T-helper 2 cell treated with Interferon-gamma antibody and Interleukin-4, amounts not matched to agents 5 μg/mL and 100 μg/mL, for 36 hours (primary cell): ENCODE measurements at regions not wholly inside any gene's neighbourhood (a gene's known extent, or its start where the extent isn't known, plus 50 kb on each side); places are given as distances from the start of the nearest gene placed in this dataset.

ENCODE experiments used
- DNase-seq: peaks from one replicate; pipeline ENCODE4 v3.0.0; 2021; ENCODE audit warnings: low spot score
- H3K27ac Mint-ChIP-seq: one replicate; pipeline ENCODE4 v1.8.0; 2021; ENCODE audit warnings: mild to moderate bottlenecking, mixed read lengths
- H3K27me3 Mint-ChIP-seq: one replicate; pipeline ENCODE4 v1.8.0; 2021; ENCODE audit warnings: low read depth, mixed read lengths
- H3K36me3 Mint-ChIP-seq: one replicate; pipeline ENCODE4 v1.8.0; 2021; ENCODE audit warnings: low read depth, mixed read lengths
- H3K4me1 Mint-ChIP-seq: one replicate; pipeline ENCODE4 v1.8.0; 2021; ENCODE audit warnings: low read depth, mixed read lengths
- H3K4me3 Mint-ChIP-seq: one replicate; pipeline ENCODE4 v1.8.0; 2022; ENCODE audit warnings: mild to moderate bottlenecking, moderate library complexity, mixed read lengths
- H3K9me3 Mint-ChIP-seq: one replicate; pipeline ENCODE4 v1.8.0; 2021; ENCODE audit warnings: mixed read lengths

DNA sequence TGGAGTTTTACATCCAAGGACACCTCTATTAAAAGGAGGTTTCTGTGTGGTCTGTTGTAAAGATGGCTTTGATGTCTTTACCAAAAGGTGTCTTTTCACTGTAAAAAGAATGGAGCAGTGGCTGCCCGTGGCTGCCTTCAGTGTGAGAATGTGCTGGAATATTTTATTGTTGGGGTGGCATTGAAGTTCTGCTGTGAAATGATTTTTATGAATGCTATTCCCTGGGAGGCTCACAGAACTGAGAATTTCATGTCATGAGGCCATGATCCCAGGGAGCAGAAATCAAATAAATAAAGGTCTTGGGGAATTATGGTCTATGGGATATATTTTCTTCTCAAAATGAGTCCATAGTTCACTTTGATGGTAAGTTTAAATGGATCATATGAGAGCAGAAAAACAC, 425.2 kb upstream of the ZNF608 start:
- DNase-seq: no peak
- no peaks in the 10 kb centered on the region for H3K36me3 Mint-ChIP-seq
- peaks cover 8% of the 10 kb centered on the region for H3K9me3 Mint-ChIP-seq
- no peak overlapping the region for H3K4me3 Mint-ChIP-seq
- H3K4me1 Mint-ChIP-seq: no peaks in the 10 kb centered on the region
- no peak overlapping the region for H3K27ac Mint-ChIP-seq
- H3K27me3 Mint-ChIP-seq: no peaks in the 10 kb centered on the region

DNA sequence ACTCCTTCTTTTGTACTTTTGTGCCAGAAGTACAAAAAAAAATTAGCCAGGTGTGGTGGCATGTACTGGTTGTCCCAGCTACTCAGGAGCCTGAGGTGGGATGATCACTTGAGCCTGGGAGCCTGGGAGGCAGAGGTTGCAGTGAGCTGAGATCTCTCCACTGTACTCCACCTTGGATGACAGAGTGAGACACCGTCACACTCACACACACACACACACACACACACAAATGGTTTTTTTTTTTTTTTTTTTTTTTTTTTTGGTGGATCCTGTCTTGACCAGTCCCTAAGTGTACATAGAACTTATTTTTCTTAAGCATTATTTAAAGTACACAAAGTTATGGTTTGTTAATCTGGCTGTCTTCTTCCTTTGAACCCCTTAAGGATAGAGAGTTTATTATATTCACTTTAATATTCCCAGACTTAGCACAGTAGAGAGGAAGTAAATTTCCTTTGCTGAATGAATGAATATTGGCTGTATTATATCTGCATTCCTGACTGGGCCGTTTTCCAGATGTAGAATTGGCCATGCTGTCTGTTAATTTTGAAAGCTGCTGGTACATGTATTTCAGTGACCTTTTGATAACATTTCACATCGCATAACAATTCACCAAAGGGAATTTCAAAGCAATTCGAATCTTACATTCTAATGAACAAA, 429.0 kb upstream of the ZNF608 start:
- no peak overlapping the region for H3K27ac Mint-ChIP-seq
- no peaks in the 10 kb centered on the region for H3K27me3 Mint-ChIP-seq
- no peak overlapping the region for H3K4me3 Mint-ChIP-seq
- peaks cover 3% of the 10 kb centered on the region for H3K9me3 Mint-ChIP-seq
- no peak for DNase-seq
- no peaks in the 10 kb centered on the region for H3K36me3 Mint-ChIP-seq
- no peaks in the 10 kb centered on the region for H3K4me1 Mint-ChIP-seq

DNA sequence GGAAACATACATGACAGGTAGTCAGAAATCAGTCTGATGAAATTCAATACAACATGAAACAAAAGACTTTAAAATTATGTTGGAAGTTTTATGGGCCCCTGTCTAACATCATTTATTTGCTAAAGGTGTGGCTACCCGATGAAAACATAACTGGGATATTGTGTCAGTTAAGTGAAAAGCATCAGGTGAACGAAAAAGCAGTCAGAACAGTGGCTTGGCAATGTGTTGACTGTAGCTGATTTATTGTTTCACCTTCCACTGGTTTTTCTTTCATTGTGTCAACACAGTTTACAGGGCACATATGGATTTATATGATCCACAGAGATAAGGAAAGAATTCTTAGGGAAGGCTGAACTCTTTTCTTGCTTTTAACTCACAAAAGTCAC, 429.6 kb upstream of the ZNF608 start:
- H3K4me1 Mint-ChIP-seq: no peaks in the 10 kb centered on the region
- H3K4me3 Mint-ChIP-seq: no peak overlapping the region
- H3K36me3 Mint-ChIP-seq: no peaks in the 10 kb centered on the region
- no peak for DNase-seq
- peaks cover 3% of the 10 kb centered on the region for H3K9me3 Mint-ChIP-seq
- H3K27ac Mint-ChIP-seq: no peak overlapping the region
- H3K27me3 Mint-ChIP-seq: no peaks in the 10 kb centered on the region

DNA sequence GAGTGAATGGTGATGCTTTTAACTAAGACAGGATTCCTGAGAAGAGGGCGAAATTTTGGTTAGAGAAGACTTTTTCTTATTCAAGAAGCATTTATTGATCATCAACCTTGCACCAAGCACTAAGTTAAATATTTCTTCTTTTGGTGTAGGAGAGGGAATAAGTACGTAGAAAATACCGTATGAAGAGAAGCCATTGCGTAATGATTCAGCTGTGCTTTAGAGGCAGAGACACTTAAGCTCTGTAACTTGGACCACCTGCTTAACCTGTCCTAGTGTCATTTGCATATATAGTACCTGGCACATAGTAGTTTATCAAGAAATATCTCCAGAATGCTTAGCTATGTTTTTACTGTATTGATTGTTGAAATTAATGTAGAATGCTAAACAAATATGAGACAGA, 430.9 kb upstream of the ZNF608 start:
- H3K4me1 Mint-ChIP-seq: no peaks in the 10 kb centered on the region
- H3K4me3 Mint-ChIP-seq: no peak overlapping the region
- no peaks in the 10 kb centered on the region for H3K27me3 Mint-ChIP-seq
- H3K27ac Mint-ChIP-seq: no peak overlapping the region
- no peaks in the 10 kb centered on the region for H3K36me3 Mint-ChIP-seq
- H3K9me3 Mint-ChIP-seq: peaks cover 3% of the 10 kb centered on the region
- DNase-seq: no peak

DNA sequence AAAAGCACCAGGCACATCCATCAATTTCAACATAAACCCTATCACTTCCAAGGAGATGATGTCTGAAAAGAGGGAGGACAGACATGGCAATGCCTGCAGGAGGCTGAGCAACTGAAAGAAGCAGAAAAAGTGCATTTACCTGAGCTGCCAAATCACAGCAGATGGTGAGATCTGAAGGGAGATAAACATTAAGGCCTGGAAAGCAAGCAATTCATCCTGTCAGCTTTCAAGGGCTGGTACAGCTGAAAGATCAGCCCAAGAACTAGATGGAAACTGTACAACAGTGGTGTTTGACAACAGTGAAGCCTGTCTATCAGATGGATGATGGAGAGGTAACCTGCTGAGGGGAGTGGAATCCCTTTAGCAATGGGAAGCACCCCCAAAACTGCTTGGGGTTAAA, 433.2 kb upstream of the ZNF608 start:
- no peak for DNase-seq
- H3K27ac Mint-ChIP-seq: no peak overlapping the region
- H3K4me1 Mint-ChIP-seq: no peaks in the 10 kb centered on the region
- H3K27me3 Mint-ChIP-seq: no peaks in the 10 kb centered on the region
- H3K9me3 Mint-ChIP-seq: no peaks in the 10 kb centered on the region
- no peaks in the 10 kb centered on the region for H3K36me3 Mint-ChIP-seq
- H3K4me3 Mint-ChIP-seq: no peak overlapping the region

DNA sequence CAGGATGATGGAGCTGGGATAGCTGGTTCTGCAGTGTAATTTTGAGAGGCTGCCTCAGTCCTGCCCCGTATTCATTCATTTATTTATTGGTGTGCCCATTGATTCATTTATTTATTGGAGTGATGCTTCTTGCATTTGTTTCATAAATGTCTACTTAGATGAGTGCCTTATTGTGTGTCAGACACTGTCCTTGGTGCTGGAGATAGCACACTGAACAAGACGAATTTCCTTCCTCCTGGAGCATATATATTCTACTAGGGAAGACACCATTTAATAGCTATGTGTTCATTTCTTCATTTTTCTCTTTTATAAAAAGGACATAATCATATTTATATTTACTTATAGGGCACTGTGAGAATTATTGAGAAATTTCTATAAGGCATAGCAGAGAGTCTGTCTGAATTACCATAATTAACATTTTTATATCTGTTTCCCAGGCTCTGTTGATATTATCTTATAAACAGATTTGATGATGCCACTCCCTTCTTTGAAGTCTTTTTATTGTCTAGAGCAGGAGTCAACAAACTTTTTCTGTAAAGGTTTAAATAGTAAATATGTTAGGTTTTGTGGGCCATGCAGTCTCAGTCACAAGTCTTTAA, 433.9 kb upstream of the ZNF608 start:
- Mint-ChIP-seq H3K36me3 (no peaks in the 10 kb centered on the region), H3K4me1 (no peaks in the 10 kb centered on the region), H3K9me3 (peaks cover 1% of the 10 kb centered on the region), H3K4me3 (no peak overlapping the region), H3K27me3 (no peaks in the 10 kb centered on the region), H3K27ac (no peak overlapping the region)
- no peak for DNase-seq

DNA sequence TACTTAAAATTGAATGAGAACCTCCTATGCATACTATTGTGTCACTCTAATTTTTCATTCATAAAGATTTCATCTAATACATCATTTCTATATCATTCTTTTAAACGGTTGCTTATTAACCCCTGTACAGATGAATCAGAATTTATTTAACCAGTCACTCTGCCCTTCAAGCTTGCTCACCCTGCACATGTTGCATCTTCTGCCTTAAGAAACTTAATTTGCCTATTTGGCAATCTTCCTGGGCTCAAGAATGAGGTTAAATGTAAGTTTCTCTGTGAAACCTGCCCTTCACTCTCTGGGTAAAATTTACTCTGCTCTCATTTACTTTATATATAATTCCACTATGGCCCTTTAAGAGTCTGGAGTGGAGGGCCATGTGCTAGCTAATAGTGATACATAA, 434.7 kb upstream of the ZNF608 start:
- Mint-ChIP-seq H3K27me3 (no peaks in the 10 kb centered on the region), H3K4me3 (no peak overlapping the region), H3K36me3 (no peaks in the 10 kb centered on the region), H3K4me1 (no peaks in the 10 kb centered on the region), H3K27ac (no peak overlapping the region), H3K9me3 (peaks cover 4% of the 10 kb centered on the region)
- no peak for DNase-seq

DNA sequence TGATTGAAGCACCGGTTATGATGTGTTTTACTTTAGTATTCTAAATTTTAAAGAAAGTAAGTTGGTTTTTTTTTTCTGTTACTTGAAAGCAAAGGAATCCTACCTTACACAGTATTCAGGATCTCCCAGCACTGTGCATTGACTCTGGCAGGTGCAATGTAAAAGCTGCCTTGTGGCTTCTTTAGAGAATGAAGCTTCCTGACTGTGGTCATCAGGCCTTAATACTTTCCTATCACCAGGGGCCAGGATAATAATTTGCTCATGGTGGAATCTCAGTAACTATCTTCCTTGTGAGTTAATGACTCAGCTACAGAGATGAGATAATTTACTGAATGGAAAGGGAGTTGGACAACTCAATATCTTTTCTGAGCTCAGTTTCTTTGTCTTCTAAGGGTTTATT, 435.5 kb upstream of the ZNF608 start:
- Mint-ChIP-seq H3K9me3 (peaks cover 4% of the 10 kb centered on the region), H3K27ac (no peak overlapping the region), H3K4me1 (no peaks in the 10 kb centered on the region), H3K36me3 (no peaks in the 10 kb centered on the region), H3K27me3 (no peaks in the 10 kb centered on the region), H3K4me3 (no peak overlapping the region)
- no peak for DNase-seq

DNA sequence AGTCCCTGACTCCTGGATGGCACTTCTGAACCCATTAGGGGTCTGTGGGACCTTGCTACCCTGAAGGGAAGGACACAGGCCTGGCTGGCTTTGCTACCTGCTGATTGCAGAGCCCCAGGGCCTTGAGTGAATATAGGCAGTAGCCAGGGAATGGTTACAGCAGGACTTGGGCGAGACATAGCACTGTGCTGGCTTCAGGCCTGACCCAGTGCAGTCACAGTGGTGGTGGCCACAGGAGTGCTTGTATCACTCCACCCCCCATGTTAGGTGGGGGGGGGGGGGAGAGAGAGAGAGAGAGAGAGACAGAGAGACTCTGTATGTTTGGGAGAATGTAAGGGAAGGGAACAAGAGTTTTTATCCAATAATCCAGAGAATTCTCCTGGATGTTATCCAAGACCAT, 439.3 kb upstream of the ZNF608 start:
- H3K27ac Mint-ChIP-seq: no peak overlapping the region
- H3K36me3 Mint-ChIP-seq: no peaks in the 10 kb centered on the region
- peaks cover 4% of the 10 kb centered on the region for H3K9me3 Mint-ChIP-seq
- DNase-seq: no peak
- no peaks in the 10 kb centered on the region for H3K27me3 Mint-ChIP-seq
- H3K4me1 Mint-ChIP-seq: no peaks in the 10 kb centered on the region
- no peak overlapping the region for H3K4me3 Mint-ChIP-seq

DNA sequence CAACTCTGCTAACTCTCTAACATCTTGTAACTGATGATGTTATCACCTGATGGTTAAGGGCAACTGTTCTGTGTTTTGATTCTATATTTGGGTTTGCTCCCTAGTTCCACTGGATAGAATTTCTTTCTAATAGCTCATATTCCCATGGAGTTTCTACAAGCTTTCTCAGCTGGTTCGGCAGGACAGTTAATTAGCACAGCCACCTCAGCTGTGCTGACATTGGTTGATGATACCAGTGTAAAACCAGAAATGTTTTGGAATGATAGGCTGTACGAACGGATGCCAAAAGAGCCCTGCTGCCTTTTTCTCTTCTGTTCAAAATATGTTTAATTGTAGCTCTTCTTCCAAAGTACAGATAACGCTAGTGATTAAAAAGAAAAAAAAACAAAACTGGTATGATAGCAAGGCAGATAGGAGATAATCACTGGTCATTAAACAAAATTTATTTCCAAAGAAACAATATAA, 440.5 kb upstream of the ZNF608 start:
- DNase-seq: no peak
- H3K27ac Mint-ChIP-seq: no peak overlapping the region
- H3K9me3 Mint-ChIP-seq: peaks cover 4% of the 10 kb centered on the region
- H3K27me3 Mint-ChIP-seq: no peaks in the 10 kb centered on the region
- no peak overlapping the region for H3K4me3 Mint-ChIP-seq
- no peaks in the 10 kb centered on the region for H3K4me1 Mint-ChIP-seq
- no peaks in the 10 kb centered on the region for H3K36me3 Mint-ChIP-seq

DNA sequence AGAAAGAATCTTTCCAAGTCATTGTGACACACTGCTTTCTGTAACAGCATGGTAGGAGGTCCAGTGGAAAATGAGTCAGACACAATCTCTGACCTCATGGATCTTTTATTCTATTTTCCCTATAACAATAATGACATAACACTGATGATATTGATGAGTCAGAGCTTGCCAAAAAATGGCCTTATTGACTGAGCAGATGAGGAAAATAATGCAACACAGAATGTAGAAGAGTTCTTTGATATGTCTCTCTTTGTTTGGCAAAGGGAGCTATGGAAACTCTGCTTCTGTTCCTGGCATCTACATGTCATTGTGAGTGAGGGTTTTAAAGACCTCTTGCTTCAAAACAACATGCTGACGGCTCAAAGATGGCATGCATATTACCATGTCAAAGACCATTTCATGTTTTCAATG, 443.1 kb upstream of the ZNF608 start:
- Mint-ChIP-seq H3K4me3 (no peak overlapping the region), H3K27me3 (no peaks in the 10 kb centered on the region), H3K36me3 (no peaks in the 10 kb centered on the region), H3K9me3 (peaks cover 4% of the 10 kb centered on the region), H3K27ac (no peak overlapping the region), H3K4me1 (no peaks in the 10 kb centered on the region)
- DNase-seq: no peak

DNA sequence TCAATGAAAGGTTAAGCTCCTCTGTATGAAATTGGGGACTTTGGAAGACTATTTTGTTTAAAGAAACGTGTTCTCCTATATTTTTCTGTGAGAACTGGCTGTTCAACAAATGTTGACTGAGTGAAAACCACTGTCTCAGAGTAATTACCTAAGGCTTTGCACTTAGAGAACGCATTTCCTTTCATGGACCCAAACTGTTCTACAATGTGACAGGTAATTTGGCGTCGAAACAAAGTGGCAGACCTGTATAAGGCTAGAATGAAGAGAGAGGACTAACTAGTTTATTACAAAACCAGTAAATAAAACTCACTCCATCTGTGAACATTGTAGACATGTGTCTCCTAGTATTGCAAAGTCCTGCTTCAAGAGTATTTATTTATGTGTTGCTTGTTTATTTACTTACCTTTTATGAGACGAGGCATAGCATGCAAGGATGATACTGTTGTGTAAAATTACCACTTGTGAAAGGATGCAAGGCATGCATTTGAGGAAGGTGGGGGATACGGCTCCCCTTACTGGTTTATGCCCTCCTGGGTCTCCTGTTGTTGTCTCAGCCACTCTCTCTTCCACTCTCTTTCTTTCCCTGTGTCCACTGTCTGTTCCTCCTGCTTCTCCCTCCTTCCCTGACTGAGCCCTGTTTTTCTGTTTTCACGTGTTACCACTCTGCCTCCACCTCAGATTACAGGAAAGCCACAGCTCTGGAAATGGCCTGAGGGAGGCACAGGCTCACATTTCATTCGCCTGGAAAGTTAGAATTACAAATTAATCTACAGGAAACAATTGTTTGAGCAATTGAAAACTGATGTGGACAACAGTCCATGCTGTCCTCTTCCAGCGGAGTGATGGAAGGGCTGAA, 444.0 kb upstream of the ZNF608 start:
- Mint-ChIP-seq H3K9me3 (peaks cover 2% of the 10 kb centered on the region), H3K27ac (no peak overlapping the region), H3K36me3 (no peaks in the 10 kb centered on the region), H3K4me3 (no peak overlapping the region), H3K4me1 (no peaks in the 10 kb centered on the region), H3K27me3 (no peaks in the 10 kb centered on the region)
- no peak for DNase-seq

DNA sequence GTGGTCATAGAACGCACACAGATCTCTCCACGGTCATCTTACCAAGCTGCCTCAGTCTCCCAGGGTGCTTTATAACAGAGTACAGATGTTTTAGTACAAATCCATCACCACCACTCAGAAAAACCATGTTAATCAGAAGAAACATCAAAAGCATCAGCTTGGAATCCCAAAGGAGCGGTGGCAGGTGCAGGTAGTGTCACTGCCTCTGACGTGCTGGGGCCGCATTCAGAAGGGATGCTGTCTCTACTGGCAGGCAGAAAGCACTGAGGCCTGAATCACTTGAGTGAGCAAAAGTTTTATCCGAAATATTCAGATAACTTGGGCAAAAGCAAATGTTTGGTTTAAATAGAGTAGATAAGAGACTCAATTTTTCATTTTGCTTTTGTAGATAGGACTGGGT, 448.4 kb upstream of the ZNF608 start:
- H3K27me3 Mint-ChIP-seq: no peaks in the 10 kb centered on the region
- H3K9me3 Mint-ChIP-seq: no peaks in the 10 kb centered on the region
- H3K4me3 Mint-ChIP-seq: no peak overlapping the region
- H3K36me3 Mint-ChIP-seq: no peaks in the 10 kb centered on the region
- H3K4me1 Mint-ChIP-seq: no peaks in the 10 kb centered on the region
- no peak for DNase-seq
- H3K27ac Mint-ChIP-seq: no peak overlapping the region

DNA sequence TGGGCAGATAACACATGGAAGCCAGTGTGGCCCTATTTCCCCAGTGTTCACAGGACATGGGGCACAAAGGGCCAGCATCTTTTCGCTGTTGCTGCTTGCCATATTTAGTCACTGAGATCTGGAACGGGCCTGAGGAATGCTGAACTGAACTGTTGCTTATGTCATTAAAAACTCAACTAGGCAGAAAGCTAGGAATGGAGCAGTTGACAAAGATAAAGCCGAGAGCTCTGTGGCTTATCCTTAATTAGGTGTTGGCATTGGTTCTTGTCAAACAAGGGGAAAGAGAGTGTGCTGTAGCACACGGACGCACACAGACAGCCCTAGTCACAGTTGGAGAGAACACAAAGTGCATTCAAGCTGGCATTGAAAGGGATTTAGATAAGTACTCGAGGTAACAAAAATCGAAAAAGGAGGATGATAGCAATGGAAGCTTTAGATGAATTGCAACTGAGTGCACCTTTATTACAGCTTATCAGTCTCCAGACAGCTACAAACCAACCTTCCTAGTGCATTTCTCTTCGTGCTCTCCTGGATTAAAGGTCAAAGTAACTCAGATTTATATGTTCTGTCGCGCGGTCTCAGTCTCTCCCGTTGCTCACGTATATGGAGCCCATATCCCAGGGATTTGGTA, 450.2 kb upstream of the ZNF608 start:
- no peak for DNase-seq
- H3K36me3 Mint-ChIP-seq: no peaks in the 10 kb centered on the region
- no peak overlapping the region for H3K4me3 Mint-ChIP-seq
- no peaks in the 10 kb centered on the region for H3K4me1 Mint-ChIP-seq
- H3K27ac Mint-ChIP-seq: no peak overlapping the region
- H3K27me3 Mint-ChIP-seq: no peaks in the 10 kb centered on the region
- H3K9me3 Mint-ChIP-seq: no peaks in the 10 kb centered on the region
